ENCODE measurements at regions not wholly inside any gene's neighbourhood (a gene's known extent, or its start where the extent isn't known, plus 50 kb on each side); places are given as distances from the start of the nearest gene placed in this dataset.

- no peak for TF ChIP-seq CTCF (IDR thresholded peaks at IDR 0.05)
- no peak for TF ChIP-seq POLR2A (IDR thresholded peaks at IDR 0.05)
Measured at GRCh38 chr2:129737660-129738527, 241.6 kb upstream of the RAB6C start.

Measured in testis (tissue), 2 donors.